Testis (tissue), 2 donors: ENCODE measurements at regions not wholly inside any gene's neighbourhood (a gene's known extent, or its start where the extent isn't known, plus 50 kb on each side); places are given as distances from the start of the nearest gene placed in this dataset.

Experiments used
- DNase-seq: peaks from one replicate; pipeline ENCODE4 v3.0.0-alpha.2; 2019
- H3K27ac ChIP-seq, 2 donors: fragments of 200-600 bp; sonication (generic); one replicate each; pipeline ENCODE4 v1.5.1; 2019
- H3K27me3 ChIP-seq: fragments of 200-600 bp; sonication (generic); one replicate; pipeline ENCODE4 v1.5.1; 2019
- H3K36me3 ChIP-seq: fragments of 200-600 bp; sonication (generic); one replicate; pipeline ENCODE4 v1.5.1; 2017; ENCODE audit warnings: low read depth; ENCODE audit errors: missing control alignments
- H3K4me1 ChIP-seq: fragments of 200-600 bp; sonication (generic); one replicate; pipeline ENCODE4 v1.5.1; 2019
- H3K4me3 ChIP-seq, 2 donors: fragments of 200-600 bp; sonication (generic); one replicate each; pipeline ENCODE4 v1.5.1; 2017 to 2019
- H3K9me3 ChIP-seq: fragments of 200-600 bp; sonication (generic); one replicate; pipeline ENCODE4 v1.5.1; 2017
- POLR2A ChIP-seq: fragments of 450-650 bp; IDR thresholded peaks from one replicate; pipeline ENCODE4 v1.6.1; 2017; ENCODE audit warnings: antibody characterized with exemption, mild to moderate bottlenecking, moderate library complexity
- WGBS, 2 donors: methylation state at CpG; one replicate each; pipeline ENCODE4 v1.1.5; 2018; 5-methylcytosine and 5-hydroxymethylcytosine counted together
- intact Hi-C: fragments of 100-400 bp; cut with DNase I; formaldehyde crosslinking; loops from one replicate; pipeline ENCODE4 v1.15.1; 2023; ENCODE audit warnings: low total_unique reads
- TF ChIP-seq, protein P1 (sequence below), 3 experiments: fragments of 450-650 bp in 2 of 3; fragments of 200-600 bp in 1 of 3; sonication (generic) in 1 of 3; IDR thresholded peaks; one replicate each; pipeline ENCODE4 v1.5.1; 2016 to 2019; ENCODE audit warnings: antibody characterized with exemption in 3 of 3, mild to moderate bottlenecking in 2 of 3, moderate library complexity in 1 of 3

DNA sequence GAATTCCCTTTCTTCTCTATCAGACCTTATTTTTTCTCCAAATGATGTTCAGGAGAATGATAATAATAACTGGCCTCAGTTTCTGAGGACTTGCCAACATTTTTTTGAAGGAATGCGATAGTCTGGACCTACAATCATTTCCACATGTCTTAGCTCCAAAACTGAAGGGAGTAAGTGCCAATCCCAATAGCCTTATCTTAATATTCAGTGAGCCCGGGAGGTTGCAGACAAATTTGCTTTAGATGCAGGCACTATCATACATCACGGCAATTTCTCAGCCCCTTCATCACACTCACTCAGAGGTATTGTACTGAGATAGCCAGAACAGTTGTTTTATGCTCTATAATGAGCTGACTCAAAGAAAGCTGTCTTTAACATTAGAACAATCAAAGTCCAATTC lies 796.9 kb downstream of the ADGRL2 start:
- H3K36me3 ChIP-seq, result no peaks in the 10 kb centered on the region
- 29 to 43% methylated on average over 3 of the region's 3 CpGs for WGBS, 2 donors
- DNase-seq, result no peak
- intact Hi-C loops, result no loop called here
- H3K27ac ChIP-seq, result no peak overlapping the region
- no peaks in the 10 kb centered on the region for H3K9me3 ChIP-seq
- no peak for TF ChIP-seq POLR2A
- TF ChIP-seq, protein P1, sequence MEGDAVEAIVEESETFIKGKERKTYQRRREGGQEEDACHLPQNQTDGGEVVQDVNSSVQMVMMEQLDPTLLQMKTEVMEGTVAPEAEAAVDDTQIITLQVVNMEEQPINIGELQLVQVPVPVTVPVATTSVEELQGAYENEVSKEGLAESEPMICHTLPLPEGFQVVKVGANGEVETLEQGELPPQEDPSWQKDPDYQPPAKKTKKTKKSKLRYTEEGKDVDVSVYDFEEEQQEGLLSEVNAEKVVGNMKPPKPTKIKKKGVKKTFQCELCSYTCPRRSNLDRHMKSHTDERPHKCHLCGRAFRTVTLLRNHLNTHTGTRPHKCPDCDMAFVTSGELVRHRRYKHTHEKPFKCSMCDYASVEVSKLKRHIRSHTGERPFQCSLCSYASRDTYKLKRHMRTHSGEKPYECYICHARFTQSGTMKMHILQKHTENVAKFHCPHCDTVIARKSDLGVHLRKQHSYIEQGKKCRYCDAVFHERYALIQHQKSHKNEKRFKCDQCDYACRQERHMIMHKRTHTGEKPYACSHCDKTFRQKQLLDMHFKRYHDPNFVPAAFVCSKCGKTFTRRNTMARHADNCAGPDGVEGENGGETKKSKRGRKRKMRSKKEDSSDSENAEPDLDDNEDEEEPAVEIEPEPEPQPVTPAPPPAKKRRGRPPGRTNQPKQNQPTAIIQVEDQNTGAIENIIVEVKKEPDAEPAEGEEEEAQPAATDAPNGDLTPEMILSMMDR (IDR thresholded peaks at IDR 0.05), result no peak
- H3K4me3 ChIP-seq, result no peak overlapping the region
- no peaks in the 10 kb centered on the region for H3K27me3 ChIP-seq
- H3K4me1 ChIP-seq, result no peaks in the 10 kb centered on the region

DNA sequence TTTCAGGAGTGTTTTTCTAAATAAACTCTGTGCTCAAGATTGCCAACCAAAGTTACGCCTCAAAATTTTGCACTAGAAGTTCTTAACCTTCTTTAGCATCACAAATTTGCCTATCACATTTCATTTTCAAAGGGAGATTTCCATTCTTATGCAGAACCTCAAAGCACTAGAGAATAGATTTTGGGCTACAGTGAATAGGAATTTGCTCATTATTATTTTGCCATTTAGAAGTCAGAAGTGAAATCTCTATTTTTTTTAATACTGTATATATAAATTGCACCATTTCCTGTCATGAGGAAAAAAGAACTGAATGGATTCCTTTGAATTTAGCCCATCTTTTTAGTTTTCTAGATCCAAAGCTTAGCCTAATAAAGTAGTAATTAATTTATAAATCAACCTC lies 796.4 kb downstream of the ADGRL2 start:
- no peak for DNase-seq
- 81 to 87% methylated on average over 1 of the region's 1 CpG for WGBS, 2 donors

GRCh38 chr1:82593561-82593960 lies 792.8 kb downstream of the ADGRL2 start:
- intact Hi-C loops, result no loop called here
- Histone ChIP-seq H3K9me3 (no peaks in the 10 kb centered on the region), H3K27me3 (no peaks in the 10 kb centered on the region), H3K27ac (no peak overlapping the region), H3K36me3 (no peaks in the 10 kb centered on the region), H3K4me3 (no peak overlapping the region), H3K4me1 (no peaks in the 10 kb centered on the region)
- TF ChIP-seq POLR2A, result no peak
- TF ChIP-seq, protein P1 (IDR thresholded peaks at IDR 0.05), result no peak
- DNase-seq, result no peak
- 63 to 71% methylated on average over 2 of the region's 2 CpGs for WGBS, 2 donors

More for the DNA sequence above, 796.4 kb downstream of the ADGRL2 start:
- TF ChIP-seq, protein P1 (IDR thresholded peaks at IDR 0.05), result no peak
- no peak for TF ChIP-seq POLR2A
- intact Hi-C loops, result no loop called here
- no peak overlapping the region for H3K4me3 ChIP-seq
- no peaks in the 10 kb centered on the region for H3K4me1 ChIP-seq
- no peaks in the 10 kb centered on the region for H3K27me3 ChIP-seq
- no peaks in the 10 kb centered on the region for H3K9me3 ChIP-seq
- H3K27ac ChIP-seq, result no peak overlapping the region
- no peaks in the 10 kb centered on the region for H3K36me3 ChIP-seq

DNA sequence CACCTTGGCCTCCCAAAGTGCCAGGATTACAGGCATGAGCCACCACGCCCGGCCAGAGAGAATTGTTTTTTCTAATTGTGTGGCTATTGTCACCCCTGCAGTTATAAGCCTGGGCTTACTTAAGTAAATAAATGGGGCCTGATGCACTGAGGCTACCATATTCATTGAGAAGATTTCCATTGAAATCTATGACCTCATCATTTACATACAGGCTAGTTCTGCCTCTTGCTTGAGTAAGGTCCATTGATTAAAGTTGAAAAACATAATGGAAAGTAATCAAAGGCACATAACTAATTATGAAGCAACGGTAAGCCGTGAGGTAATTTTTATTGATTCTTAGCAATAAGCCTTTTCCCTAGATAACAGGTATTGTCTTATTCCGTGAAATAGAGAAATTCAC lies 788.9 kb downstream of the ADGRL2 start:
- Histone ChIP-seq H3K9me3 (no peaks in the 10 kb centered on the region), H3K27me3 (no peaks in the 10 kb centered on the region), H3K4me1 (no peaks in the 10 kb centered on the region), H3K36me3 (no peaks in the 10 kb centered on the region), H3K27ac (no peak overlapping the region), H3K4me3 (no peak overlapping the region)
- TF ChIP-seq, protein P1 (IDR thresholded peaks at IDR 0.05), result no peak
- no peak for TF ChIP-seq POLR2A
- no peak for DNase-seq
- intact Hi-C loops, result no loop called here
- 80 to 83% methylated on average over 5 of the region's 5 CpGs for WGBS, 2 donors

- TF ChIP-seq POLR2A, result no peak
- TF ChIP-seq, protein P1 (IDR thresholded peaks at IDR 0.05), result no peak
- H3K36me3 ChIP-seq, result no peaks in the 10 kb centered on the region
Observed at GRCh38 chr1:82587371-82587770, 786.6 kb downstream of the ADGRL2 start.

More at GRCh38 chr1:82587371-82587770, 786.6 kb downstream of the ADGRL2 start:
- Histone ChIP-seq H3K4me3 (no peak overlapping the region), H3K27me3 (no peaks in the 10 kb centered on the region), H3K9me3 (no peaks in the 10 kb centered on the region), H3K4me1 (no peaks in the 10 kb centered on the region), H3K27ac (no peak overlapping the region)
- DNase-seq, result no peak
- intact Hi-C loops, result no loop called here
- 74 to 82% methylated on average over 1 of the region's 1 CpG for WGBS, 2 donors
